ES-I3 (cell line): ENCODE measurements at regions not wholly inside any gene's neighbourhood (a gene's known extent, or its start where the extent isn't known, plus 50 kb on each side); places are given as distances from the start of the nearest gene placed in this dataset.

Source experiments
- H3K36me3 ChIP-seq: 2 replicates; pipeline ENCODE4 v1.6.1; 2013; ENCODE audit warnings: mild to moderate bottlenecking, low read length, control low read depth, moderate library complexity; ENCODE audit not compliant: insufficient read depth
- H3K4me1 ChIP-seq: 2 replicates; pipeline ENCODE4 v1.6.1; 2013; ENCODE audit warnings: mild to moderate bottlenecking, control low read depth, low read length; ENCODE audit not compliant: insufficient read depth
- H3K9ac ChIP-seq: 2 replicates; pipeline ENCODE4 v1.6.1; 2013; ENCODE audit warnings: low read depth, mild to moderate bottlenecking, low read length, moderate library complexity
- H3K9me3 ChIP-seq: 2 replicates; pipeline ENCODE4 v1.6.1; 2013; ENCODE audit warnings: mild to moderate bottlenecking, low read length, moderate library complexity; ENCODE audit not compliant: control insufficient read depth, insufficient read depth

DNA sequence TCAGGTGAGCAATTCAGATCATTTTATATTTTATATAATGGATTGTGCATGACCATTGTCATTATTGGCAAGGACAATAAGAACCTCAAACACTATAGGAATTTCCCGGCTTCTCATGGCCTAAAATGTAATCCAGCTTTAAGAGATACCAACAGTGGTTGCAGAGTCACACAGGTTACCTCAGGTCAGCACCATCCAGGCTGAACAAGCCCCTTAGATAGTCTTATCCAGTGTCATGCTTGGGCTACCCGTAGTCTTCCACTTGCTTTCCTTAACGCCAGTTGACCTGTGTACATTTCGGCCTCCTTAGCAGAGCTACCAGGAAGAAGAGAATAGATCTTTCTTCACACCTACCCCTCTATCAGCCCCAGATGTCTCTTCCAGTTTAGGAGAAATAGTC is 293.3 kb upstream of the SYT4 start:
- Histone ChIP-seq H3K4me1 (no peaks in the 10 kb centered on the region; the same call in 1 of the 2 replicates), H3K36me3 (no peaks in the 10 kb centered on the region), H3K9ac (no peak overlapping the region)

DNA sequence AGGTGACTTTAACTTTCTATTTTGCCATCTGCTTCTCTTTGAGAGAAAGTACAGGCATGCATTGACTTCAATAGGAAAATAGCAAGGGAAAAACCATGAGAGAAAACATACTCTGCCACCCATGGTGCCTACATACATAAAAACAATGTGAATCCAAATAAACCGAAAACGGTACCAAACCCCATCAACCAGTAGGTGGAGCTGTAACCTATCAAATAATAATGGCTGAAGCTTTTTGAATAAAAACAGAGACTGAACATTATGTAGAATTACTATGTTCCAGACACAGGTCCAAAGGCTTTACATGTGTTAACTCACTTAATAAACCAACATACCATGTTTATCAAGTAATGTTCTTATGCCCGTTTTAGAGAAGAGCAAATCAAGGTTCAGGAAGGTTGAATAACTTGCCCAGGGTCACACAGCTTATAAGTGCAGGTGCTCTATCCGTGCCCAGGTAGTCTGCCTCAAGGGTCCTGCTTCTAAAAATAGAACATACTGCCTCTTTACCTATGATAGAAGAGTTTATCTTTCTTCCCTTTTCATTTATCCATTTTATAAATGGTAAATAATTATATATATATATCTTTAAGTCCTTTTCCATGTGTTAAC is 293.9 kb upstream of the SYT4 start:
- Histone ChIP-seq H3K4me1 (no peaks in the 10 kb centered on the region; the same call in 1 of the 2 replicates), H3K9ac (no peak overlapping the region), H3K9me3 (no peaks in the 10 kb centered on the region), H3K36me3 (no peaks in the 10 kb centered on the region)

More for the DNA sequence above, 293.3 kb upstream of the SYT4 start:
- no peaks in the 10 kb centered on the region for H3K9me3 ChIP-seq

DNA sequence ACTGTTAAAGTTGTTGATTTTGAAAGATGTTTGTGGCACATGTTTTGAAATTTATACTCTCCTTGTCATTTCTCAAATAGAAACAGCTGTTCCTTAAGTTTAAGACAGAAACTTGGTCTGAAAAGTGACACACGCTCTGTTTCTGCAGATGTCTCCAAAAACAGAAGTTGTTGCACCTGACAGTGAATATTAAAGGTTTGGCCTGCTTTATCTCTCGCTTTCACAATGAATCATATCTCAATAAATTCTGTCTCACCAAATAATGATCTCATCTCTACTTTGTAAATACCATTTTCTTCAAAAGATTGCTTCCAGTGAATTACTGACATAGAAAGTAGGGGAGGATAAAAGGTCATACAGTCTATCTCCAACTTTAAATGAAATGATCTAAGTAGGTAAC is 294.9 kb upstream of the SYT4 start:
- Histone ChIP-seq H3K9ac (no peak overlapping the region), H3K9me3 (no peaks in the 10 kb centered on the region), H3K4me1 (no peaks in the 10 kb centered on the region; the same call in 1 of the 2 replicates), H3K36me3 (no peaks in the 10 kb centered on the region)

DNA sequence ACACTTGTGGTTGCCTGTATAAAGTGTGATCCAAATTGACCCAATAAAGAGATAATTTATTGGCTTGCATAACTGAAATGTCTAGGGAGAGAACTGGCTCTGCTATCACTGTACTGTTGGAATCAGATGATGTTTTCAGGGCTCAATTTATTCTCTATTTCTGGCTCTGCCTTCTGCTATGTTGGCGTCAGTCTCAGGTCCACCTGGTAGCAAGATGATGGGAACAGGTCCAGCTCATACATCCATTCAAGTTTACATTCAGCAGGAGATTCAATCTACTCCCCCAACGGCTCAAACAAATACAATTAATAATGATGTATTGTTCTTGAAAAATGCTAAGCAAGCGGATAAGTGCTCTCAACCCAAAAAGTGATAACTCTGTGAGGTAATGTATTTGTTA is 297.7 kb upstream of the SYT4 start:
- Histone ChIP-seq H3K9me3 (no peaks in the 10 kb centered on the region), H3K36me3 (no peaks in the 10 kb centered on the region), H3K9ac (no peak overlapping the region), H3K4me1 (no peaks in the 10 kb centered on the region; the same call in 1 of the 2 replicates)

DNA sequence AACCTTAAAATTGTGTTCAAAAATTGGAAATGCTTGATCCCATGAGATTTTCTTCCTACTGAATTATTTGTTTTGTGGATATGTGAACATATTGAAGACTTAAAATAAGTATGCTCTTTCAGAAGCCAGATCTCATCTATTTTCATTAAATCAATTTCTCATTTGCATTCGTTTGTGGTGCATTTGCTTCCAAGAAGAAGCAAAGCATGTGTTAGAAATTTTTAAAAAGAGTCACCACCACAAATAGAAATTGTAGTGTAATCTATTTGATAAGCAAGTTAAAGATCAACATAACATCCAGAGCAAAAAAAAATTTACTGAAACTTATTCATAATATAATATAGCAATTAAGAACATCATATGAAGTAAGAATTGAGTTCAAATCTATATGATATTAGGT is 300.9 kb upstream of the SYT4 start:
- no peaks in the 10 kb centered on the region for H3K36me3 ChIP-seq
- H3K9me3 ChIP-seq, result no peaks in the 10 kb centered on the region
- H3K4me1 ChIP-seq, result no peaks in the 10 kb centered on the region; the same call in 1 of the 2 replicates

DNA sequence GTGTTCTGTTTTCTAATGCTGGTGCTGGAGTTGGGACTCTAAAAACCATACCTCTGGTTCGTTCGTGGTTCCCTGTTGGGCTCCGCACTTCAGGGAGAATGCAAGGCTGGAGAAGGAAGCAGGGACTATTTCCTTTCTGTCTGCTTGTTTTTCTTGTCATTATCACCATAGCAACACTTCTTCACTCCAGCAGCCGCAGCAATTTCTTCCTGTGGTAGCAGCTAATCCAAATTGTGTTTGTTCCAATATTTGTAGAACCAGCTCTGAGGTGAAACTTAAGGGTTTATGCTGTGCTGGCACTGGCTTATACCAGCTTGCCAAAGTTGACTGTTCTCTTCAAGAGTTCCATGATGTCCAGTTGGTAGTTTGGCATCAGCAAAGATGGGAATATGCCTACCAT is 301.4 kb upstream of the SYT4 start:
- no peaks in the 10 kb centered on the region for H3K36me3 ChIP-seq
- H3K4me1 ChIP-seq, result no peaks in the 10 kb centered on the region; the same call in 1 of the 2 replicates
- no peak overlapping the region for H3K9ac ChIP-seq
- no peaks in the 10 kb centered on the region for H3K9me3 ChIP-seq

More for the DNA sequence above, 300.9 kb upstream of the SYT4 start:
- no peak overlapping the region for H3K9ac ChIP-seq

DNA sequence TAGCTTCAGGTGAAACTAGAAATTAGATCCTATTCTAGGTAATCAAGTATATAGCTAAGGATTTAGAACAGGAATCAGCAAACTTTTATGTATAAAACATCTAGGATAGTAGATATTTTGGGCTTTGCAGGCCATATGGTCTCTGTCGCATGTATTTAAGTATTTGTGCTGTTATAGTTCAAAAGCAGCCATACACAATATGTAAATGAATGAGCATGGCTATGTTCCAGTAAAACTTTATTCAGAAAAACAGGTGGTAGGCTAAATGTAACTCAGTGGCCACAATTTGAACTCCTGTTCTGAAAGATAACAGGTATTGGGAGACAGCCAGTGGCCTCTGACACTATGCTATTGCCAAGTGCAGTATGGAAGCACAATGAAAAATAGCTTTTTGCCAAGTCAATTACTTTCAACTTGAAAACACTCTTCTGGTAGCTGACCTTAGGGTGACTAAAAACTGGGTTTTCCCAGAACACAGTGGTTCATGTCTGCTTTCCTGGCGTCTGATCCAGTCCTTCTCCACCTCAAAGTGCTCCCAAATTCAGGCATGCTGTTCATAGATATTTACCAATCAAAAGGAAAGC is 304.7 kb upstream of the SYT4 start:
- no peak overlapping the region for H3K9ac ChIP-seq
- H3K36me3 ChIP-seq, result no peaks in the 10 kb centered on the region
- H3K9me3 ChIP-seq, result no peaks in the 10 kb centered on the region
- no peaks in the 10 kb centered on the region for H3K4me1 ChIP-seq

DNA sequence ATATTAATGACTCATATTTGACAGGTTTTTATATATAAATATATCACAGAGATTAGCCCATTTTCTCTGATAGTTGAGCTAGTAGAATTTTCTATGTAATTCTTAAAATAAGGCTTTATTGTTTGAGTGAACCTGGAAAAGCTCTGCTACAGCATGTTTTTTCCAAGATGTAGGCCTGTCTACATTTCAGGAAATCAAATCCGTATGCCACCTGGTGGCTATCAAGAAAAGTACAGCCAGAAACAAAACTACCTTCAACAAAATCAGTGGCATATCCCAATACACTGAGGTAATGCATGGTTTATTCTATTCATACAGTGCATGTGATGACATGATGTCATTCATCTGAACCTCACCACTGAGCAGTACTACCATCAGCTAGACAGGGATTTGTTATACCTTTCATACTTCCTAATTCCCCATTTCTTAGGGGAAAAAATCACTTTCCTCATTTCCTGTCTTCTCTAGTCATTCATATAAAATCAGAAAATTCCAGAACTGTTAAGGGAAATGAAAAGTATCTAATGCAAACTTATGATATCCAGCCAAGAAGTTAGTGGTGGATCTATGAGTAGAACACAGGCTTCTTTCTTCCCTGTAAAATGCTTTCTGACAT is 310.4 kb upstream of the SYT4 start:
- no peaks in the 10 kb centered on the region for H3K4me1 ChIP-seq
- no peak overlapping the region for H3K9ac ChIP-seq
- no peaks in the 10 kb centered on the region for H3K9me3 ChIP-seq
- H3K36me3 ChIP-seq, result no peaks in the 10 kb centered on the region

DNA sequence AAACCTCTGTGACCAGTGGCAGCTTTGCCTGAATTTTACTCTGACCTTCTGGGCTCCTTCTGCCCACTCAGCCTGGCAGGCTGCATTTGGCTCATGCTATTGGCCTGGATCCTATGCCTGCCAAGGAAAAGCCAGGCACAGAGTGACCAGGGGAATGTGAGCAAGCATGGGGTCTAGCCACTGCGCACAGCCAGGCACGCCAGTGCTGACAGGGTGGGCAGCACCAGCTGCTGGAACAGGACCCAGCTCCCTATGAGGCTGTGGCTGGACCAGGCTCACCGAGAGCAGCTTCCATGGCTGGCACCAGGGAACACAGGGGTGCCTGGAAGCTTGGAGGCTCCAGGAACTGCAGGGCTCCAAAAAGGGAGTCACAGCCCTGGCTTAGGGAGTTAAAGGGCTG is 311.5 kb upstream of the SYT4 start:
- H3K4me1 ChIP-seq, result no peaks in the 10 kb centered on the region
- no peaks in the 10 kb centered on the region for H3K9me3 ChIP-seq
- H3K36me3 ChIP-seq, result no peaks in the 10 kb centered on the region
- no peak overlapping the region for H3K9ac ChIP-seq

DNA sequence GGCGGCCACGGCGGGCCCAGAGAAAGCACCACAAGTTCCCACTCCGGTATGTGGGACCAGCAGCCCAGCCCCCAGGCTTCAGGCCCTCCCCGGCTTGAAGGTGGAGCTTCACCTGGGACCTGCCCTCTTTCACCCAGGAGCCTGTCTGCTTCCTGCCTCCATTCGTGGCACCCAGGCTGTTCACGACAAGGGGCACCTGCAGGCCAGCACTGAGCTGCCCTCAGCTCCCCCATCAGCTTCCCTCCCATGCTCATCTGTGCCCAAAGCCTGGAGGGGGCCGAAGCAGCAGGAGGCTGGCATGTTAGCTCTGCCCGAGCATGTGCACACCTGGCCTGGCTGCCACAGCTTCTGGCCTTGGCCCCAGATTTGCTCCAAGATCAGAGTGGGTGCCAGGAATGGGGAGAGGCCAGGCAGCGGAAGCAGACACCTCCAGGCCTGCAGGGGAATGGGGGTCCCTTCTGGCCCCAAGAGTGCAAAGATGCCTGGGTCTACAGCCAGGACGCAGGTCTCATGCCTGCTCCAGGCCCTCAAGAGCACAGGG is 312.4 kb upstream of the SYT4 start:
- Histone ChIP-seq H3K9me3 (no peaks in the 10 kb centered on the region), H3K4me1 (no peaks in the 10 kb centered on the region), H3K36me3 (no peaks in the 10 kb centered on the region), H3K9ac (no peak overlapping the region)

DNA sequence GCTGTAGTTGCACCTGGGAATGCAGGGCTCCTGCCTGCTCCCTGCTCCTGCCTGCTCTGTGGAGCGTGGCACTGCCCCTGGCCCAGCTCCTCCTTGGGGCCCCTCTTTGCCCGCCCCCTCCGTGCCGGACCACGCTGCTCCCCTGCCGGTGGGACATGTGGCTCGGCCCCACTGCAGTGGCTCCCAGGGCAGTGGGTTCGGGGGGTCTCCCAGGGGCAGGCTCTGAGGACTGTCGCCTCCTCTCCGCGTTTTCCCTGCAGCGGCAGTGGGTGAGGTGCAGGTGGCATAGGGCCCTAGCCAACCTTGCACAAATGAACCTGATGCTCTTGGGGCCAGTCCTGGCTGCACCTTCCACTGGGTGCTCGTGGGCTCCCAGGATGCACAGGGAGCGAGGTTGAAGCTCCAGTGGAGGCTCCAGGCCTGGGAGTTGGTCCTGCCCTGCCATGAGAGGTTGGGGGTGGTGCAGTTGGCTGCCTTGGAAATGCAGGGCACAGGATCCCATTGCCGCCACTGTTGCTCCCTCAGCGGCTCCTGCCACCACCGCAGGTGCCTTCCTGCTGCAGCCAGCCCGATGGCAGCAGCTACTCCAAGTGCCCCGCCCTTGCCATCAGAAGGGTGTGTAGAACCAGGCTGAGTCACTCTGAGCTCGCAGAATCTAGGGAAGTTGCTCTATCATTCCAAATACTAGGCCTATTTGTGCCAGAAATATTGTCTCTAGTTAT is 313.1 kb upstream of the SYT4 start:
- Histone ChIP-seq H3K4me1 (no peaks in the 10 kb centered on the region), H3K9ac (no peak overlapping the region), H3K36me3 (no peaks in the 10 kb centered on the region), H3K9me3 (no peaks in the 10 kb centered on the region)

DNA sequence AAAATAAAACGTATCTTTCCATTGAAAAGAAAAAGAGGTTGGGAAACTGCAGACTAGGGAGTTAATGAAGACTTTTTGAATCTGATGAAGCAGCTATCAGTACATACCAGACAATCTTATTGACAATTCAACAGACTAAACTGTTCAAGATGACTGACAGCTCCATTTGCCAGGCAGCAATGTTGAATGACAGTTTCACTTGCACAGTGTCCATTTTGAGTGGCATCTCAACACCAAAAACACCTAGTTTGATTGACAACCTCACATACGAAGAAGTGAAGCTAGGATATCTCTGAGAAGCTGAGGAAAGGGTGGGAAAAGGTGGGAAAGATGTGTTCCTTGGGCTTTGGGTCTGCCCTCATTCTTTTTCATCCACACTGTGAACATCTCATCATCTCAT is 315.0 kb upstream of the SYT4 start:
- Histone ChIP-seq H3K4me1 (no peaks in the 10 kb centered on the region), H3K9ac (no peak overlapping the region), H3K9me3 (no peaks in the 10 kb centered on the region), H3K36me3 (no peaks in the 10 kb centered on the region)

DNA sequence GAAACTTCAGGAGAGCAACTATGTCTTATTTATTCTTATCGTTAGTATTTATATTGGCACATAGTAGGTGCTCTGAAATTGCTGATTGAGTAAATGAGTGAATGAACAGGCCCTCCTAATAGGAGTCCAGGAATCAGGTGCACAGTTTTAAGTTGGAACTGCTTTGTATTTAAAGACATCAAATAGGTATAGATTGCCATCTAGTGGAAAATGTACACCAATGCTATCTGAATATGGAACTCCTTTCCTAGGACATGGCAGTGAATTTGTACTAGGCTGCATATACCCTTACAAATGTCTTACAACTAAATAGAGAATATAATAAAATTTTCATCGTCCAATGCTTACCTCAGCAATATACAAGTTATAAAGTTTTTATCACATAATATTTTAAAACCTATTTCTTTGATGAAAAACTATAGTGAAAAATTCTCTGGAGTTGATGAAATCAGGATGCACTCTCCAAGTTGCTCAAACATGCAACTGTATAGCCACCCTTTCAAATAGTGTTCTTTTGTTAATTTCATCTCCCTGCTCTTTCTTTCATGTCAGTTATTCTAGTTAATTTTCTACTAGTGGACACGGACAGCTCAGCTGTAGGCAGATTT is 318.9 kb upstream of the SYT4 start:
- H3K36me3 ChIP-seq, result no peaks in the 10 kb centered on the region
- no peak overlapping the region for H3K9ac ChIP-seq
- no peaks in the 10 kb centered on the region for H3K9me3 ChIP-seq
- no peaks in the 10 kb centered on the region for H3K4me1 ChIP-seq

DNA sequence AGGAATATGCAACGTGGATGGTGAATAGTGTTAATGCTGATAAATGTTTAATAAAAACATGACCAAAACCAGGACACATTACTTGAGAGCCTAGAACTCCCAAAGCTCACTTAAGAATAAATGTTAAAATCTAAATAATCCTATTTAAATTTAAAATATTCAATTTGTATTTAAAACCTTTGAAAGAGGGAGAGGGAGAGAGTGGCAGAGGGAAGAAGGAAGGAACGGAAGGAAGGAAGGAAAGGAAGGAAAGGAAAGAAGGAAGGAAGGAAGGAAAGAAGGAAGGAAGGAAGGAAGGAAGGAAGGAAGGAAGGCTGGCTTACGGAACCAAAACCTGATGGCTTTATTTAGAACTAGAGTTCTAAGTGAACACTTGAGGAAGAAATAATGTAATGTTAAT is 324.1 kb upstream of the SYT4 start:
- Histone ChIP-seq H3K4me1 (no peaks in the 10 kb centered on the region), H3K9ac (no peak overlapping the region), H3K9me3 (peaks cover 8% of the 10 kb centered on the region; the same call in 1 of the 2 replicates), H3K36me3 (no peaks in the 10 kb centered on the region)
